Trophoblast cell (in vitro differentiated cells and primary cell): ENCODE measurements at regions not wholly inside any gene's neighbourhood (a gene's known extent, or its start where the extent isn't known, plus 50 kb on each side); places are given as distances from the start of the nearest gene placed in this dataset.

Experiments used
- DNase-seq, 2 donors: peaks; one replicate each; pipeline ENCODE4 v3.0.0-alpha.2; 2016
- H2AFZ ChIP-seq: 2 replicates; pipeline ENCODE4 v1.6.1; 2013; ENCODE audit warnings: low read length, moderate library complexity, mild to moderate bottlenecking; ENCODE audit not compliant: insufficient read depth, poor library complexity
- H2AK5ac ChIP-seq: 2 replicates; pipeline ENCODE4 v1.6.1; 2013; ENCODE audit warnings: mild to moderate bottlenecking, low read length
- H2BK120ac ChIP-seq: 2 replicates; pipeline ENCODE4 v1.6.1; 2013; ENCODE audit warnings: low read length, mild to moderate bottlenecking, moderate library complexity; ENCODE audit not compliant: insufficient read depth, poor library complexity
- H2BK12ac ChIP-seq: 2 replicates; pipeline ENCODE4 v1.6.1; 2013; ENCODE audit warnings: mild to moderate bottlenecking, low read length, moderate library complexity
- H2BK5ac ChIP-seq: 2 replicates; pipeline ENCODE4 v1.6.1; 2013; ENCODE audit warnings: low read length, low read depth, moderate library complexity, mild to moderate bottlenecking; ENCODE audit not compliant: poor library complexity
- H3K14ac ChIP-seq: 2 replicates; pipeline ENCODE4 v1.6.1; 2013; ENCODE audit warnings: mild to moderate bottlenecking, low read length
- H3K18ac ChIP-seq: 2 replicates; pipeline ENCODE4 v1.6.1; 2013; ENCODE audit warnings: mild to moderate bottlenecking, low read length
- H3K23ac ChIP-seq: 2 replicates; pipeline ENCODE4 v1.6.1; 2013; ENCODE audit warnings: low read length
- H3K27ac ChIP-seq: 2 replicates; pipeline ENCODE4 v1.5.1; 2013; ENCODE audit warnings: low read depth, mild to moderate bottlenecking, inconsistent platforms, low read length, moderate library complexity
- H3K27me3 ChIP-seq: 2 replicates; pipeline ENCODE4 v1.6.1; 2013; ENCODE audit warnings: inconsistent platforms, mild to moderate bottlenecking, low read length, moderate library complexity; ENCODE audit not compliant: insufficient read depth
- H3K36me3 ChIP-seq, 2 experiments: 1 replicate in 1 of 2; 2 replicates in 1 of 2; pipeline ENCODE4 v1.6.1; 2013; ENCODE audit warnings: low read length in 2 of 2, mild to moderate bottlenecking in 2 of 2, moderate library complexity in 1 of 2; ENCODE audit not compliant: insufficient read depth in 2 of 2, control insufficient read depth in 1 of 2
- H3K4ac ChIP-seq: 2 replicates; pipeline ENCODE4 v1.6.1; 2013; ENCODE audit warnings: low read depth, mild to moderate bottlenecking, low read length, moderate library complexity
- H3K4me1 ChIP-seq, 2 experiments: 1 replicate in 1 of 2; 2 replicates in 1 of 2; pipeline ENCODE4 v1.6.1; 2013; ENCODE audit warnings: low read length in 2 of 2, mild to moderate bottlenecking in 2 of 2, moderate library complexity in 1 of 2; ENCODE audit not compliant: insufficient read depth in 2 of 2, control insufficient read depth in 1 of 2
- H3K4me2 ChIP-seq: 2 replicates; pipeline ENCODE4 v1.6.1; 2013; ENCODE audit warnings: inconsistent platforms, mild to moderate bottlenecking, low read length, moderate library complexity
- H3K4me3 ChIP-seq: 2 replicates; pipeline ENCODE4 v1.5.1; 2013; ENCODE audit warnings: mild to moderate bottlenecking, low read depth, low read length, inconsistent platforms
- H3K79me1 ChIP-seq: one replicate; pipeline ENCODE4 v1.6.1; 2013; ENCODE audit warnings: low read length
- H3K79me2 ChIP-seq: 2 replicates; pipeline ENCODE4 v1.6.1; 2013; ENCODE audit warnings: low read length, mild to moderate bottlenecking; ENCODE audit not compliant: control insufficient read depth, insufficient read depth, poor library complexity
- H3K9ac ChIP-seq: 2 replicates; pipeline ENCODE4 v1.6.1; 2013; ENCODE audit warnings: mild to moderate bottlenecking, low read length
- H3K9me3 ChIP-seq: 2 replicates; pipeline ENCODE4 v1.6.1; 2013; ENCODE audit warnings: low read depth, mild to moderate bottlenecking, control low read depth, inconsistent platforms, low read length; ENCODE audit not compliant: insufficient read depth
- H4K12ac ChIP-seq: 2 replicates; pipeline ENCODE4 v1.6.1; 2013; ENCODE audit warnings: low read depth, mild to moderate bottlenecking, low read length, moderate library complexity
- H4K8ac ChIP-seq: 2 replicates; pipeline ENCODE4 v1.6.1; 2013; ENCODE audit warnings: low read depth, mild to moderate bottlenecking, low read length, moderate library complexity
- H4K91ac ChIP-seq: one replicate; pipeline ENCODE4 v1.6.1; 2013; ENCODE audit warnings: low read depth, mild to moderate bottlenecking, low read length, moderate library complexity
- WGBS: extraction: QIAGEN DNeasy Blood & Tissue Kit; methylation state at CpG from one replicate; pipeline ENCODE4 v1.1.7; 2013; ENCODE audit warnings: missing lambda C conversion rate; ENCODE audit not compliant: insufficient read length, insufficient coverage; ENCODE audit errors: extremely low coverage; 5-methylcytosine and 5-hydroxymethylcytosine counted together

- Histone ChIP-seq H3K79me1 (no peaks in the 10 kb centered on the region), H3K4me1 (no peaks in the 10 kb centered on the region)
- no CpG with 5 or more reads among the region's 2 CpGs for WGBS
Observed at GRCh38 chr5:66364186-66364585, 220.1 kb downstream of the SREK1 start.

GRCh38 chr5:66365981-66366380, 221.9 kb downstream of the SREK1 start:
- Histone ChIP-seq H3K4me1 (no peaks in the 10 kb centered on the region), H4K8ac (no peak overlapping the region), H2AFZ (no peak overlapping the region), H2BK120ac (no peak overlapping the region), H3K27me3 (no peaks in the 10 kb centered on the region), H3K18ac (no peak overlapping the region), H4K91ac (no peak overlapping the region), H3K9me3 (no peaks in the 10 kb centered on the region), H2BK5ac (no peak overlapping the region), H3K23ac (no peak overlapping the region), H3K27ac (no peak overlapping the region), H3K4ac (no peak overlapping the region), H3K79me1 (no peaks in the 10 kb centered on the region), H3K4me2 (no peak overlapping the region), H3K4me3 (no peak overlapping the region), H3K36me3 (no peaks in the 10 kb centered on the region), H3K14ac (no peak overlapping the region), H2BK12ac (no peak overlapping the region), H4K12ac (no peak overlapping the region), H3K79me2 (no peaks in the 10 kb centered on the region), H3K9ac (no peak overlapping the region), H2AK5ac (no peak overlapping the region)
- DNase-seq, result no peak
- WGBS, result no CpG with 5 or more reads among the region's 4 CpGs

More at GRCh38 chr5:66364186-66364585, 220.1 kb downstream of the SREK1 start:
- Histone ChIP-seq H3K27me3 (no peaks in the 10 kb centered on the region), H3K4ac (no peak overlapping the region), H3K27ac (no peak overlapping the region), H3K4me2 (no peak overlapping the region), H2BK12ac (no peak overlapping the region), H4K91ac (no peak overlapping the region), H4K12ac (no peak overlapping the region), H3K4me3 (no peak overlapping the region), H3K23ac (no peak overlapping the region), H3K14ac (no peak overlapping the region), H2AFZ (no peak overlapping the region), H2AK5ac (no peak overlapping the region), H3K36me3 (no peaks in the 10 kb centered on the region), H4K8ac (no peak overlapping the region), H2BK120ac (no peak overlapping the region), H3K18ac (no peak overlapping the region), H3K9ac (no peak overlapping the region), H3K79me2 (no peaks in the 10 kb centered on the region), H2BK5ac (no peak overlapping the region), H3K9me3 (no peaks in the 10 kb centered on the region)
- no peak for DNase-seq

- Histone ChIP-seq H2AK5ac (no peak overlapping the region), H3K14ac (no peak overlapping the region), H3K4me2 (no peak overlapping the region), H2BK5ac (no peak overlapping the region), H3K4ac (no peak overlapping the region), H3K79me1 (no peaks in the 10 kb centered on the region), H3K23ac (no peak overlapping the region), H3K4me3 (no peak overlapping the region), H3K79me2 (no peaks in the 10 kb centered on the region), H3K18ac (no peak overlapping the region), H3K4me1 (no peaks in the 10 kb centered on the region), H4K91ac (no peak overlapping the region), H3K27me3 (no peaks in the 10 kb centered on the region), H4K8ac (no peak overlapping the region), H3K9ac (no peak overlapping the region), H4K12ac (no peak overlapping the region), H3K9me3 (no peaks in the 10 kb centered on the region), H3K27ac (no peak overlapping the region), H3K36me3 (no peaks in the 10 kb centered on the region), H2BK12ac (no peak overlapping the region), H2AFZ (no peak overlapping the region), H2BK120ac (no peak overlapping the region)
- no peak for DNase-seq
- WGBS, result no CpG with 5 or more reads among the region's 6 CpGs
Observed at GRCh38 chr5:66367814-66368541, 223.9 kb downstream of the SREK1 start.

- WGBS, result no CpG with 5 or more reads among the region's 2 CpGs
- DNase-seq, result no peak
- H2AFZ ChIP-seq, result no peak overlapping the region
Observed at GRCh38 chr5:66368811-66369210, 224.7 kb downstream of the SREK1 start.

More at GRCh38 chr5:66368811-66369210, 224.7 kb downstream of the SREK1 start:
- Histone ChIP-seq H2BK12ac (no peak overlapping the region), H3K9ac (no peak overlapping the region), H2AK5ac (no peak overlapping the region), H3K79me1 (no peaks in the 10 kb centered on the region), H3K79me2 (no peaks in the 10 kb centered on the region), H4K12ac (no peak overlapping the region), H4K8ac (no peak overlapping the region), H2BK5ac (no peak overlapping the region), H3K4me2 (no peak overlapping the region), H3K14ac (no peak overlapping the region), H3K4me1 (no peaks in the 10 kb centered on the region), H3K18ac (no peak overlapping the region), H3K36me3 (no peaks in the 10 kb centered on the region), H3K9me3 (no peaks in the 10 kb centered on the region), H3K4me3 (no peak overlapping the region), H3K27me3 (no peaks in the 10 kb centered on the region), H3K27ac (no peak overlapping the region), H4K91ac (no peak overlapping the region), H2BK120ac (no peak overlapping the region), H3K23ac (no peak overlapping the region), H3K4ac (no peak overlapping the region)
